HG03439 (cell line): ENCODE measurements at regions not wholly inside any gene's neighbourhood (a gene's known extent, or its start where the extent isn't known, plus 50 kb on each side); places are given as distances from the start of the nearest gene placed in this dataset.
"Not testable (repeated sequence)": the region's sequence is repeated elsewhere in the genome, so short reads cannot be mapped to it uniquely, and the experiment has no call there.

ENCODE experiments used
- ATAC-seq: cut with Tn5 transposase; IDR thresholded peaks from one replicate; pipeline ENCODE4 v1.9.1; 2021; ENCODE audit warnings: mild to moderate bottlenecking, moderate library complexity; ENCODE audit not compliant: unreplicated experiment

DNA sequence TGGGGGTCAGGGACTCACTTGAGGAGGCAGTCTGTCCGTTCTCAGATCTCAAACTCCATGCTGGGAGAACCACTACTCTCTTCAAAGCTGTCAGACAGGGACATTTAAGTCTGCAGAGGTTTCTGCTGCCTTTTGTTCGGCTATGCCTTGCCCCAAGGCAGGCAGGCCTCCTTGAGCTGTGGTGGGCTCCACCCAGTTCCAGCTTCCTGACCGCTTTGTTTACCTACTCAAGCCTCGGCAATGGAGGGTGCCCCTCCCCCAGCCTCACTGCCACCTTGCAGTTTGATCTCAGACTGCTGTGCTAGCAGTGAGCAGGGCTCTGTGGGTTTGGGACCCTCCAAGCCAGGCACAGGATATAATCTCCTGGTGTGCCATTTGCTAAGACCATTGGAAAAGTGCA, 530.0 kb downstream of the LRRIQ3 start:
- ATAC-seq = not testable (repeated sequence)

- no peak for ATAC-seq
Measured at GRCh38 chr1:73662526-73662925, 535.5 kb downstream of the LRRIQ3 start.

DNA sequence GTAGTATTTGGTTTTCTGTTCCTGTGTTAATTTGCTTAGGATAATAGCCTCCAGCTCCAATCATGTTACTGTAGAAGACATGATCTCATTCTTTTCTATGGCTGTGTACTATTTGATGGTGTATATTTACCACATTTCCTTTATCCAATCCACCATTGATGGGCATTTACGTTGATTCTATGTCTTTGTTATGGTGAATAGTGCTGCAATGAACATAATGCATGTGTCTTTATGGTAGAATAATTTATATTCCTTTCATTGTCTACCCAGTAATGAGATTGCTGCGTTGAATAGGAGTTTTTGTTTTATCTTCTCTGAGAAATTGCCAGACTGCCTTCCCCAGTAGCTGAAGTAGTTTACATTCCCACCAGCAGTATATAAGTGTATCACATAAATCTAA, 538.8 kb downstream of the LRRIQ3 start:
- ATAC-seq = no peak

GRCh38 chr1:73654714-73655113, 543.3 kb downstream of the LRRIQ3 start:
- ATAC-seq = no peak

- no peak for ATAC-seq
Measured at GRCh38 chr1:73644198-73644597, 553.8 kb downstream of the LRRIQ3 start.

GRCh38 chr1:73639494-73639893, 558.5 kb downstream of the LRRIQ3 start:
- ATAC-seq = no peak

- ATAC-seq = no peak
Measured at GRCh38 chr1:73637264-73637663, 560.7 kb downstream of the LRRIQ3 start.

DNA sequence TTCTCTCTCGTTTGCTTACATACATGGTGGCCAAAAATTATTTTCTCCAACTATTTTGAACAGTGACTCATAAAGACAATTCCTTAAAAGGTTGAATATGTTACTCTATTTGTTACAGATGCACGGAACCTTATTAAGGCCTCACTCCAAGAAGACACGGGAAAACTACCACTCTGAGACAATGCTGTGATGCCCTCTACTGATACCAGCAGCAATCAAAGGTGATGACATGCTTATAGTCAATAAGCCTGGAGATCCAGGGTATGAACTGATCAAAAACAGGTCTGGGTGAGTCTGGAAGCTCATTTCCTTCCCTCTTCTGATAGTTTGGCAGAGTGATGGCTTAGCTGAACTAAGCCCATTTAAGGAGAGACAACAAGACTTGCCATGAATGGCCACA, 563.0 kb downstream of the LRRIQ3 start:
- ATAC-seq = no peak

DNA sequence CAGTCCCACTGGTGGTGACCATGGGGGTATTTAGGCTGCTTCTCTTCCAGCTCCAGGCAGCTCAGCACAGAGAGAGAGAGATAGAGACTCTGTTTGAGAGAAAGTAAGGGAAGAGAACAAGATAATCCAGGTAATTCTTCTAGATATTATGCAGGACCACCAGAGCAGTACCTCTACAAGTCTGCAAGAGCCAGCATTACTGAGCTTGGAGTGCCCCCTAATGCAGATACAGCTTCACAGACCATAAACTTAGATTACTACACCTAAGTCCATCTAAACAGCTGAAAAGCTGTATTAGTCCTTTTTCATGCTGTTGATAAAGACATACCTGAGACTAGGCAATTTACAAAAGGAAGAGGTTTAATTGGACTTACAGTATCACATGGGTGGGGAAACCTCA, 570.3 kb downstream of the LRRIQ3 start:
- no peak for ATAC-seq

DNA sequence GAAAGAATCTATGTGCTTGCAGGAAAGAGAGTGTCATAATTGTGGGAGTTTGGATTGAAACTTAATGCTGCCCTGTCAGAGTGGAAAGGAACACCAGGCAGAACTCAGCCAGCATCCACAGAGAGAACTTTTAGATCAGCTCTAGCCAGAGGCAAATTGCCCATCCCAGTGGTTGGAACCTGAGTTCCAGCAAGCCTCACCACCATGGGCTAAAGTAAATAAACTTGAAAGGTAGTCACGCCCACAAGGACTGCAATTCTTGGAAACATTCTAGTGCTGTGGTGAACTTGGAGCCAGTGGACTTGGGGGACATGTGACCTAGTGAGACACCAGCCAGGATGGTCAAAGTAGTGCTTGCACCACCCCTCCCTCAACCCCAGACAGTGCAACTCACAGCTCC, 571.6 kb downstream of the LRRIQ3 start:
- no peak for ATAC-seq

GRCh38 chr1:73623946-73624345, 574.0 kb downstream of the LRRIQ3 start:
- no peak for ATAC-seq

GRCh38 chr1:73617145-73617544, 580.8 kb downstream of the LRRIQ3 start:
- ATAC-seq = no peak

- no peak for ATAC-seq
Measured at GRCh38 chr1:73611681-73612080, 586.3 kb downstream of the LRRIQ3 start.

GRCh38 chr1:73604739-73605138, 593.2 kb downstream of the LRRIQ3 start:
- no peak for ATAC-seq

DNA sequence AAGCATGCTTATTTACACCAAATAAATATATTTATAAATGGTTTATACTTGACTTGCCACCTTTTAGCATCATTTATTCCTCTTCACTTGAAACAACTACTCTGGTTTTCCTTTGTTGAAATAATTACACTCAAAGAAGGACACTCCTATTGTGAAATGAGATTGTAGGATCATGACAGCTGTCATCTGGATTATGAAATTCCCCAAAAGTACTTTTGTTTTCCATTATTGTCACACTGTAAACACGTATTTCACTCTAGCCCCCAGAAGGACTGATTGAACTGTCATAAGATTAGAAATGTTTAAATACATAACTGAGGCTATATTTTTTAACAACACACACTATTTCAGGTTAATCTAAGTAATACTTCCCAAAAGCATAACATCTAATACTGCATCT, 593.8 kb downstream of the LRRIQ3 start:
- ATAC-seq = no peak

DNA sequence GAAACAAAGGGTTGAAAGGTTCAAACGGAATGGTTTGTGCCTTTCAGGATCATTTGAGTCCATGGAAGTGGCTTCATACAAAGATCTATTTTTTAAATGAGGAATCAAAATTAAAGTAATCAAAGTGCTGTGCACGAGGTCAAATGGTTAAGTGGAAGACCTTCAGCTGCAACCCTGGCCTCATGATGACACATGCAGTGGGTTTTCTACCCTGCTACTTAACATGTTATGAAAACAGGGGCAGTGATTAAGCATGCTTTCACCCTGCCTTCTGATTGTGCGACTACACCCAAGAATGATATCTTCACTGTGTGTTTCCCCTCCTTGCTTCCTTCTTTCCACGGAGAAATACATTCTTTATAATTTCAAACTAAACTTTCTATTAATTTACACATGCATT, 604.2 kb downstream of the LRRIQ3 start:
- no peak for ATAC-seq

GRCh38 chr1:73593364-73593763, 604.6 kb downstream of the LRRIQ3 start:
- no peak for ATAC-seq

GRCh38 chr1:73587080-73587479, 610.9 kb downstream of the LRRIQ3 start:
- ATAC-seq = no peak

DNA sequence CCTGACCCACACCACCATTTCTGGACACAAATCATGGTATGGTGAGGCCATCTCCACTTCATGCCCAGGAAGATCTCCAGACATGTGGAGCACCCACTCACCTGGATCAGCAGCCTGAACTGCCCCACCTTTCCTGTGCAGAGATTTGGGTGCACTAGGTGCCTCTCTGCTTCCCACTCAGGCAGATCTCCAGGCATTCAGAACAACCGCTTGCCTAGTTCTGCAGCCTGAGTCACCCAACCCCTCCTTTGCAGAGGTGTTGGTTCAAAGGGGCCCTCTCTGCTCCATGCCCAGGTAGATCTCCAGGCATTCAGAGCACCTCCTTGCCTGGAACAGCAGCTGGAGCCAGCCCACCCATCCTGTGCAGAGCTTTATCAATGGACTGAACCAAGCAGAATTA, 620.8 kb downstream of the LRRIQ3 start:
- no peak for ATAC-seq

DNA sequence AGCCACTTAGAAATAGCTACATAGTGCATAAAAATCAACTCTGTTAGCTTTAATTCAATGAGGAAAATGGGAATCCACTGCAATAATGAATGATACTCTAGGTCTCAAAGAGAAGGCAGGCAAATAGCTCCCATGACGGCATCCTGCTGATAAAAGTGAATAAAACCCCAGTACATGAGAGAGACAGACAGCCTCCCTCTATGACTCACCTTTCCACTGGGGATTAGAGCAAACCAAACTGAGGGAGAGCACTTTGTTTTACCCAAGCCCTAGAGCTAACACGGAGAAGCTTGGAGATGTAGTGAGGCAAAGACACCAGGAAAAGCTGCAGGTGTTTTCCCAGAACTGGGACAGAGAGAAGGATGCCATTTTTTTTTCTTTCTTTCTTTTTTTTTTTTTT, 621.9 kb downstream of the LRRIQ3 start:
- no peak for ATAC-seq

DNA sequence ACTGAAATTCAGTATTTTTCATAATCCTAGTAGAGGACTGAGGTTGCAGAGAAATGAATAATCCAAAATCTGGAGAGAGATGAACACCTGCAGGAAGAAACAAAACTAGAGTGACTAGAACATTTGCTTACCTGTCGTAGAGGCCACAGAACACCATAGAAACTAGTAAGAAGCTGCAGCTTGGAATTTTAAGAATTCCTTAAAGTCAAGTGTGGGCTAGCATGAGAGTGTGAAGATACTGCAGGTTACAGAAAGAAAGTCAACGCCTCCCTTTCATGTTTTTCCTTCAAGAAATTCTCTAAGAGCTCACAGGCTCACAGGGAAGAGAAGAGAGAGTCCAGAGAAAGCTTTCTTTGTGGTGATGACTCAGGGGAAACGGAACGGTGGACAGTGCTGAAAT, 633.7 kb downstream of the LRRIQ3 start:
- no peak for ATAC-seq

GRCh38 chr1:73556270-73556669, 641.7 kb downstream of the LRRIQ3 start:
- ATAC-seq = no peak

- no peak for ATAC-seq
Measured at GRCh38 chr1:73537400-73537799, 660.6 kb downstream of the LRRIQ3 start.

DNA sequence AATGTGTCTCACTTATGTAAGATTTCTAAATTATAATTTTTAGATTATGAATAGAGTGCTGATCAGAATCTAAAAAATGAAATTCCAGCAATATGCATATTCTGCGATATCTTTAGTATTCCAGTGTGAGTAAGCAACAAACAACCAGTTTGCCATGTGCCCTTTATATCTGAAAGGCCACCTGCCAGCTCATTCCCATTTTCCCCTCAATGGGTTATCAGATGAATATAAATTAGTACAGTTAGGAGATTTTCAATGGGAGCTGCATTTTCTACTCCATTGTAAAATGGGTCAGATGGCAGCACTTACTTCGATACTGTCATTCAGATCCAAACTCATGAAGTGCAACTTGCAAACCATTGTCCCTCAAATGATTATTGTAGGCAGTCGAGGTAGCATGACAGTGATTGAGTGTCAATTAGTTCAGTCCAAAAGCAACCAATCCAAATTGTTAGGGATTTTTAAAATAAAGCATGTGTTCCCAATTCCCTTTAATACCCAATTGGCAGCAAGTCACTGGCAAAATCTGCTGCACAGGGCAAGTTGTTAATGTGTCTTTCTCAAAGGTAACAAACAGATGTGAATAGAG, 680.3 kb downstream of the LRRIQ3 start:
- no peak for ATAC-seq
